Memory B cell (primary cell): ENCODE measurements at regions not wholly inside any gene's neighbourhood (a gene's known extent, or its start where the extent isn't known, plus 50 kb on each side); places are given as distances from the start of the nearest gene placed in this dataset.

Experiments used
- ATAC-seq: fragments of 150-1000 bp; cut with Tn5 transposase; 2 replicates; pipeline ENCODE4 v1.10.0; 2021; ENCODE audit warnings: low read depth, mild to moderate bottlenecking, moderate library complexity
- DNase-seq, 2 donors: peaks; one replicate each; pipeline ENCODE4 v3.0.0; 2022; ENCODE audit warnings: low spot score in 2 of 2
- H3K27ac Mint-ChIP-seq: one replicate; pipeline ENCODE4 v1.8.0; 2022; ENCODE audit warnings: mild to moderate bottlenecking, moderate library complexity, mixed read lengths
- H3K27me3 Mint-ChIP-seq: one replicate; pipeline ENCODE4 v1.8.0; 2022; ENCODE audit warnings: mixed read lengths
- H3K36me3 Mint-ChIP-seq: one replicate; pipeline ENCODE4 v1.8.0; 2022; ENCODE audit warnings: mild to moderate bottlenecking, mixed read lengths
- H3K4me1 Mint-ChIP-seq: one replicate; pipeline ENCODE4 v1.8.0; 2022; ENCODE audit warnings: mixed read lengths
- H3K4me3 Mint-ChIP-seq: one replicate; pipeline ENCODE4 v1.8.0; 2022; ENCODE audit warnings: mild to moderate bottlenecking, moderate library complexity, mixed read lengths
- H3K9me3 Mint-ChIP-seq: one replicate; pipeline ENCODE4 v1.8.0; 2022; ENCODE audit warnings: mixed read lengths

- Mint-ChIP-seq H3K9me3 (peaks cover 3% of the 10 kb centered on the region), H3K4me1 (no peaks in the 10 kb centered on the region), H3K4me3 (no peak overlapping the region), H3K36me3 (no peaks in the 10 kb centered on the region), H3K27ac (no peak overlapping the region), H3K27me3 (no peaks in the 10 kb centered on the region)
- DNase-seq, result no peak
- ATAC-seq, result no peak
Observed at GRCh38 chr4:136369073-136369472, 1163.2 kb downstream of the PCDH18 start.

GRCh38 chr4:136357556-136357955 is 1174.7 kb downstream of the PCDH18 start:
- no peak overlapping the region for H3K4me3 Mint-ChIP-seq
- H3K9me3 Mint-ChIP-seq, result peaks cover 2% of the 10 kb centered on the region
- no peaks in the 10 kb centered on the region for H3K27me3 Mint-ChIP-seq
- no peak for DNase-seq
- H3K27ac Mint-ChIP-seq, result no peak overlapping the region
- no peaks in the 10 kb centered on the region for H3K4me1 Mint-ChIP-seq
- no peak for ATAC-seq
- no peaks in the 10 kb centered on the region for H3K36me3 Mint-ChIP-seq

- Mint-ChIP-seq H3K9me3 (peaks cover 2% of the 10 kb centered on the region), H3K27me3 (no peaks in the 10 kb centered on the region), H3K27ac (no peak overlapping the region), H3K4me3 (no peak overlapping the region), H3K36me3 (no peaks in the 10 kb centered on the region), H3K4me1 (no peaks in the 10 kb centered on the region)
- ATAC-seq (no peak), DNase-seq (no peak)
Observed at GRCh38 chr4:136355970-136356369, 1176.3 kb downstream of the PCDH18 start.

- Mint-ChIP-seq H3K36me3 (no peaks in the 10 kb centered on the region), H3K4me3 (no peak overlapping the region), H3K27ac (no peak overlapping the region), H3K27me3 (no peaks in the 10 kb centered on the region), H3K9me3 (peaks cover 12% of the 10 kb centered on the region), H3K4me1 (no peaks in the 10 kb centered on the region)
- DNase-seq (no peak), ATAC-seq (no peak)
Observed at GRCh38 chr4:136343340-136343739, 1189.0 kb downstream of the PCDH18 start.

- H3K36me3 Mint-ChIP-seq, result no peaks in the 10 kb centered on the region
- no peaks in the 10 kb centered on the region for H3K27me3 Mint-ChIP-seq
- no peak overlapping the region for H3K27ac Mint-ChIP-seq
- ATAC-seq (no peak), DNase-seq (no peak)
- H3K4me1 Mint-ChIP-seq, result no peaks in the 10 kb centered on the region
- no peak overlapping the region for H3K4me3 Mint-ChIP-seq
- H3K9me3 Mint-ChIP-seq, result peaks cover 12% of the 10 kb centered on the region
Observed at GRCh38 chr4:136342666-136343065, 1189.6 kb downstream of the PCDH18 start.

GRCh38 chr4:136337216-136337615 is 1195.1 kb downstream of the PCDH18 start:
- peaks cover 13% of the 10 kb centered on the region for H3K9me3 Mint-ChIP-seq
- no peaks in the 10 kb centered on the region for H3K4me1 Mint-ChIP-seq
- H3K36me3 Mint-ChIP-seq, result no peaks in the 10 kb centered on the region
- H3K27me3 Mint-ChIP-seq, result no peaks in the 10 kb centered on the region
- H3K4me3 Mint-ChIP-seq, result no peak overlapping the region
- ATAC-seq (no peak), DNase-seq (no peak)
- no peak overlapping the region for H3K27ac Mint-ChIP-seq

GRCh38 chr4:136336479-136336878 is 1195.8 kb downstream of the PCDH18 start:
- Mint-ChIP-seq H3K36me3 (no peaks in the 10 kb centered on the region), H3K4me1 (no peaks in the 10 kb centered on the region), H3K27me3 (no peaks in the 10 kb centered on the region), H3K4me3 (no peak overlapping the region), H3K9me3 (peaks cover 13% of the 10 kb centered on the region), H3K27ac (no peak overlapping the region)
- no peak for DNase-seq
- no peak for ATAC-seq

- H3K27ac Mint-ChIP-seq, result no peak overlapping the region
- no peaks in the 10 kb centered on the region for H3K4me1 Mint-ChIP-seq
- no peak overlapping the region for H3K4me3 Mint-ChIP-seq
- no peaks in the 10 kb centered on the region for H3K36me3 Mint-ChIP-seq
- no peak for DNase-seq
- peaks cover 3% of the 10 kb centered on the region for H3K9me3 Mint-ChIP-seq
- ATAC-seq, result no peak
- no peaks in the 10 kb centered on the region for H3K27me3 Mint-ChIP-seq
Observed at GRCh38 chr4:136329042-136329662, 1203.1 kb downstream of the PCDH18 start.

- H3K36me3 Mint-ChIP-seq, result no peaks in the 10 kb centered on the region
Observed at GRCh38 chr4:136328131-136328530, 1204.2 kb downstream of the PCDH18 start.

GRCh38 chr4:136320465-136320813 is 1211.9 kb downstream of the PCDH18 start:
- Mint-ChIP-seq H3K27ac (no peak overlapping the region), H3K9me3 (no peaks in the 10 kb centered on the region), H3K36me3 (no peaks in the 10 kb centered on the region), H3K4me3 (no peak overlapping the region), H3K27me3 (no peaks in the 10 kb centered on the region), H3K4me1 (no peaks in the 10 kb centered on the region)
- DNase-seq, result no peak
- no peak for ATAC-seq

More at GRCh38 chr4:136328131-136328530, 1204.2 kb downstream of the PCDH18 start:
- ATAC-seq (no peak), DNase-seq (no peak)
- Mint-ChIP-seq H3K27ac (no peak overlapping the region), H3K4me3 (no peak overlapping the region), H3K27me3 (no peaks in the 10 kb centered on the region), H3K4me1 (no peaks in the 10 kb centered on the region), H3K9me3 (no peaks in the 10 kb centered on the region)

GRCh38 chr4:136319789-136320464 is 1212.4 kb downstream of the PCDH18 start:
- Mint-ChIP-seq H3K4me3 (no peak overlapping the region), H3K4me1 (no peaks in the 10 kb centered on the region), H3K27me3 (no peaks in the 10 kb centered on the region), H3K9me3 (no peaks in the 10 kb centered on the region), H3K27ac (no peak overlapping the region), H3K36me3 (no peaks in the 10 kb centered on the region)
- ATAC-seq (no peak), DNase-seq (no peak)

- DNase-seq, result no peak
- ATAC-seq, result no peak
- Mint-ChIP-seq H3K27ac (no peak overlapping the region), H3K27me3 (no peaks in the 10 kb centered on the region), H3K9me3 (no peaks in the 10 kb centered on the region), H3K4me3 (no peak overlapping the region), H3K4me1 (no peaks in the 10 kb centered on the region), H3K36me3 (no peaks in the 10 kb centered on the region)
Observed at GRCh38 chr4:136316961-136317360, 1215.3 kb downstream of the PCDH18 start.

GRCh38 chr4:136314686-136315085 is 1217.6 kb downstream of the PCDH18 start:
- Mint-ChIP-seq H3K36me3 (no peaks in the 10 kb centered on the region), H3K27ac (no peak overlapping the region), H3K9me3 (peaks cover 1% of the 10 kb centered on the region), H3K4me3 (no peak overlapping the region), H3K4me1 (no peaks in the 10 kb centered on the region), H3K27me3 (no peaks in the 10 kb centered on the region)
- ATAC-seq (no peak), DNase-seq (no peak)

GRCh38 chr4:136311774-136312173 is 1220.5 kb downstream of the PCDH18 start:
- Mint-ChIP-seq H3K27ac (no peak overlapping the region), H3K27me3 (no peaks in the 10 kb centered on the region)

GRCh38 chr4:136307765-136308164 is 1224.5 kb downstream of the PCDH18 start:
- peaks cover 1% of the 10 kb centered on the region for H3K9me3 Mint-ChIP-seq
- H3K4me1 Mint-ChIP-seq, result no peaks in the 10 kb centered on the region
- no peak for DNase-seq
- H3K27me3 Mint-ChIP-seq, result no peaks in the 10 kb centered on the region
- no peak for ATAC-seq
- H3K27ac Mint-ChIP-seq, result no peak overlapping the region
- no peak overlapping the region for H3K4me3 Mint-ChIP-seq
- H3K36me3 Mint-ChIP-seq, result no peaks in the 10 kb centered on the region

More at GRCh38 chr4:136311774-136312173, 1220.5 kb downstream of the PCDH18 start:
- Mint-ChIP-seq H3K9me3 (peaks cover 1% of the 10 kb centered on the region), H3K4me3 (no peak overlapping the region), H3K36me3 (no peaks in the 10 kb centered on the region), H3K4me1 (no peaks in the 10 kb centered on the region)
- no peak for ATAC-seq
- no peak for DNase-seq
